DOHH2 (cell line): ENCODE measurements at regions not wholly inside any gene's neighbourhood (a gene's known extent, or its start where the extent isn't known, plus 50 kb on each side); places are given as distances from the start of the nearest gene placed in this dataset.

Experiments
- H3F3A ChIP-seq: fragments of 200-600 bp; sonication (generic), shearing (Covaris generic); 2 replicates; pipeline ENCODE4 v1.6.0; 2016; ENCODE audit warnings: antibody characterized with exemption, mild to moderate bottlenecking; ENCODE audit not compliant: control insufficient read depth, insufficient read depth
- H3K27ac ChIP-seq: fragments of 200-600 bp; sonication (generic); 2 replicates; pipeline ENCODE4 v1.5.1; 2014; ENCODE audit warnings: low read depth, mild to moderate bottlenecking, low read length, moderate library complexity
- H3K27me3 ChIP-seq: fragments of 200-600 bp; sonication (generic); 2 replicates; pipeline ENCODE4 v1.6.1; 2014; ENCODE audit warnings: mild to moderate bottlenecking, low read length, mixed read lengths; ENCODE audit not compliant: control insufficient read depth
- H3K36me3 ChIP-seq: fragments of 200-600 bp; sonication (generic); 2 replicates; pipeline ENCODE4 v1.6.1; 2014; ENCODE audit warnings: mild to moderate bottlenecking, low read length, moderate library complexity, mixed read lengths; ENCODE audit not compliant: control insufficient read depth
- H3K4me1 ChIP-seq: fragments of 200-600 bp; sonication (generic); 2 replicates; pipeline ENCODE4 v1.6.1; 2014; ENCODE audit warnings: mild to moderate bottlenecking, low read length, mixed read lengths; ENCODE audit not compliant: control insufficient read depth
- H3K4me2 ChIP-seq: fragments of 200-600 bp; sonication (generic); 2 replicates; pipeline ENCODE4 v1.6.0; 2014; ENCODE audit warnings: mild to moderate bottlenecking, low read length, moderate library complexity
- H3K4me3 ChIP-seq: fragments of 200-600 bp; sonication (generic); 2 replicates; pipeline ENCODE4 v1.5.1; 2014; ENCODE audit warnings: mild to moderate bottlenecking, low read length, mixed read lengths
- H3K79me2 ChIP-seq: fragments of 200-600 bp; sonication (generic); 2 replicates; pipeline ENCODE4 v1.6.1; 2014; ENCODE audit warnings: mild to moderate bottlenecking, low read length, mixed read lengths; ENCODE audit not compliant: control insufficient read depth
- H3K9me2 ChIP-seq: fragments of 200-600 bp; sonication (generic); replicated peaks from 2 replicates; pipeline ENCODE4 v1.6.1; 2014; ENCODE audit warnings: mild to moderate bottlenecking, low read length, mixed read lengths; ENCODE audit not compliant: control insufficient read depth
- H3K9me3 ChIP-seq: fragments of 200-600 bp; sonication (generic); 2 replicates; pipeline ENCODE4 v1.6.1; 2014; ENCODE audit warnings: antibody characterized with exemption, low read length, mixed read lengths; ENCODE audit not compliant: control insufficient read depth, insufficient read depth
- H4K20me1 ChIP-seq: fragments of 200-600 bp; sonication (generic); 2 replicates; pipeline ENCODE4 v1.6.0; 2014; ENCODE audit warnings: low read depth, mild to moderate bottlenecking, antibody characterized with exemption, low read length, moderate library complexity; ENCODE audit not compliant: control insufficient read depth, insufficient read depth
- CTCF ChIP-seq: fragments of 200-600 bp; sonication (generic); IDR thresholded peaks from one replicate; pipeline ENCODE4 v1.5.1; 2014; ENCODE audit warnings: antibody characterized with exemption, mild to moderate bottlenecking, low read depth, low read length; ENCODE audit not compliant: poor library complexity, severe bottlenecking
- EZH2phosphoT487 ChIP-seq: fragments of 200-600 bp; sonication (generic); IDR thresholded peaks from 2 replicates; pipeline ENCODE4 v1.6.1; 2017; ENCODE audit warnings: borderline replicate concordance, mild to moderate bottlenecking, antibody characterized with exemption, low read length, moderate library complexity, mixed read lengths

DNA sequence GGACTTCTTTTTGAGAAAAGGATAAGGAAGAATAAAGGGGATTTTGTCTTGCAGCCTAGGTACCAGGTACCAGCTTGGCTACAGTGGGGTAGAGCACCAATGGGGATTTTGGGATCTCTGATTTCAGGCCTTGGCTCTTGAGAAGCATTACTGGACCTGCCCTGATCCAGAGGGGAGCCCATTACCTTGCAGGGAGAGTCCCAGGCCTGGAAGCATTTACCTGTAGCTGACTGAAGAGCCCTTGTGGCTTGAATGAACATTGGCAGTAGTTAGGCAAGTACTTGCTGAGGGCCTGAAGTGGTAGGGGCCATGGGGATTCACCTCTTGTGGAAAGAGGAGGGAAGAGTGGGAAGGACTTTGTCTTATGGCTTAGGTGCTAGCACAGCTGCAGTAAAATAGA, 308.2 kb upstream of the FBXO33 start:
- H3K36me3 ChIP-seq, result no peaks in the 10 kb centered on the region
- no peaks in the 10 kb centered on the region for H3K4me1 ChIP-seq
- no peak for TF ChIP-seq EZH2phosphoT487
- TF ChIP-seq CTCF, result no peak
- H3K9me3 ChIP-seq, result no peaks in the 10 kb centered on the region
- H3K4me2 ChIP-seq, result no peak overlapping the region
- H3K9me2 ChIP-seq, result no peaks in the 10 kb centered on the region
- H3K27ac ChIP-seq, result no peak overlapping the region
- H3K79me2 ChIP-seq, result no peaks in the 10 kb centered on the region
- no peaks in the 10 kb centered on the region for H3F3A ChIP-seq
- H3K4me3 ChIP-seq, result no peak overlapping the region
- no peaks in the 10 kb centered on the region for H4K20me1 ChIP-seq
- H3K27me3 ChIP-seq, result no peaks in the 10 kb centered on the region; the same call in 1 of the 2 replicates

DNA sequence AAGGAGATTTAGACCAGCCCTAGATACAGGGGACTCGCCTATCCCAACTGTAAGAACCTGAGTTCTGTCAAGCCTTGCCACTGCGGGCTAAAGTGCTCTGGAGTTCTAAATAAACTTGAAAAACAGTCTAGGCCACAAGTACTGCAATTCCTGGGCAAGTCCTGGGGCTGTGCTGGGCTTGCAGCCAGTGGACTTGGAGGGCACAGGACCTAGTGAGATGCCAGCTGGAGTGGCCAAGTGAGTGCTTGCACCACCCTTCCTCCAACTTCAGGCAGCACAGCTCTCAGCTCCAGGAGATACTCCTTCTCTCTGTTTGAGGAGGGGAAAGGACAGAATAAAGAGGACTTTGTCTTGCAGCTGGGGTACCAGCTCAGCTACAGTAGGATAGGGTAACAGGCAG, 307.6 kb upstream of the FBXO33 start:
- no peaks in the 10 kb centered on the region for H3K36me3 ChIP-seq

GRCh38 chr14:39734306-39734705, 302.1 kb upstream of the FBXO33 start:
- Histone ChIP-seq H3K4me2 (no peak overlapping the region), H4K20me1 (no peaks in the 10 kb centered on the region), H3F3A (no peaks in the 10 kb centered on the region), H3K27ac (no peak overlapping the region), H3K79me2 (no peaks in the 10 kb centered on the region), H3K4me3 (no peak overlapping the region), H3K9me2 (no peaks in the 10 kb centered on the region), H3K36me3 (no peaks in the 10 kb centered on the region), H3K9me3 (no peaks in the 10 kb centered on the region), H3K27me3 (no peaks in the 10 kb centered on the region), H3K4me1 (no peaks in the 10 kb centered on the region)
- TF ChIP-seq CTCF (no peak), EZH2phosphoT487 (no peak)

More for the DNA sequence above, 307.6 kb upstream of the FBXO33 start:
- Histone ChIP-seq H3F3A (no peaks in the 10 kb centered on the region), H3K27me3 (no peaks in the 10 kb centered on the region; the same call in 1 of the 2 replicates), H3K4me2 (no peak overlapping the region), H3K27ac (no peak overlapping the region), H3K4me3 (no peak overlapping the region), H3K79me2 (no peaks in the 10 kb centered on the region), H3K9me2 (no peaks in the 10 kb centered on the region), H3K4me1 (no peaks in the 10 kb centered on the region), H4K20me1 (no peaks in the 10 kb centered on the region), H3K9me3 (no peaks in the 10 kb centered on the region)
- TF ChIP-seq CTCF (no peak), EZH2phosphoT487 (no peak)

GRCh38 chr14:39733741-39734140, 301.5 kb upstream of the FBXO33 start:
- H3K4me3 ChIP-seq, result no peak overlapping the region
- H3K27ac ChIP-seq, result no peak overlapping the region
- no peaks in the 10 kb centered on the region for H3K9me3 ChIP-seq
- no peaks in the 10 kb centered on the region for H3K9me2 ChIP-seq
- no peaks in the 10 kb centered on the region for H3K36me3 ChIP-seq
- no peaks in the 10 kb centered on the region for H3F3A ChIP-seq
- no peak overlapping the region for H3K4me2 ChIP-seq
- H3K27me3 ChIP-seq, result no peaks in the 10 kb centered on the region
- H3K79me2 ChIP-seq, result no peaks in the 10 kb centered on the region
- no peaks in the 10 kb centered on the region for H4K20me1 ChIP-seq
- H3K4me1 ChIP-seq, result no peaks in the 10 kb centered on the region
- TF ChIP-seq CTCF (no peak), EZH2phosphoT487 (no peak)
